ENCODE measurements at regions not wholly inside any gene's neighbourhood (a gene's known extent, or its start where the extent isn't known, plus 50 kb on each side); places are given as distances from the start of the nearest gene placed in this dataset.

- no peak for DNase-seq
- WGBS, 2 donors: 63 to 76% methylated on average over 3 of the region's 3 CpGs
- intact Hi-C loops (cut with DNase I): no loop called here
- Histone ChIP-seq H3K4me1 (peaks cover 0 to 10% (median 0%) of the 10 kb centered on the region in 3 donors), H3K36me3 (no peaks in the 10 kb centered on the region), H3K27ac (no peak overlapping the region), H3K9me3 (no peaks in the 10 kb centered on the region), H3K27me3 (no peaks in the 10 kb centered on the region), H3K4me3 (no peak overlapping the region)
- no peak for TF ChIP-seq POLR2A (IDR thresholded peaks at IDR 0.05)
- TF ChIP-seq CTCF (IDR thresholded peaks at IDR 0.05): no peak
These were observed 127.9 kb upstream of the LIMCH1 start for GRCh38 chr4:41410049-41410448.

GRCh38 chr4:41413670-41414411 is 124.1 kb upstream of the LIMCH1 start:
- Histone ChIP-seq H3K27me3 (no peaks in the 10 kb centered on the region), H3K4me1 (peaks cover 0 to 10% (median 0%) of the 10 kb centered on the region in 3 donors), H3K36me3 (no peaks in the 10 kb centered on the region), H3K27ac (no peak overlapping the region), H3K9me3 (no peaks in the 10 kb centered on the region), H3K4me3 (no peak overlapping the region)
- TF ChIP-seq POLR2A (IDR thresholded peaks at IDR 0.05) (no peak), CTCF (IDR thresholded peaks at IDR 0.05) (no peak)
- WGBS, 2 donors: 46 to 57% methylated on average over 8 of the region's 8 CpGs
- intact Hi-C loops (cut with DNase I): no loop called here
- DNase-seq: no peak

- DNase-seq: no peak
These were observed 123.6 kb upstream of the LIMCH1 start for GRCh38 chr4:41414412-41414779.

GRCh38 chr4:41418444-41418843 is 119.5 kb upstream of the LIMCH1 start:
- Histone ChIP-seq H3K9me3 (no peaks in the 10 kb centered on the region), H3K36me3 (no peaks in the 10 kb centered on the region), H3K4me1 (peaks cover 0 to 7% (median 0%) of the 10 kb centered on the region in 3 donors), H3K4me3 (no peak overlapping the region), H3K27me3 (no peaks in the 10 kb centered on the region), H3K27ac (no peak overlapping the region)
- intact Hi-C loops (cut with DNase I): no loop called here
- DNase-seq: no peak
- 40 to 51% methylated on average over 4 to 7 of the region's 8 CpGs for WGBS, 2 donors
- no peak for TF ChIP-seq POLR2A (IDR thresholded peaks at IDR 0.05)
- TF ChIP-seq CTCF (IDR thresholded peaks at IDR 0.05): no peak

More at GRCh38 chr4:41414412-41414779, 123.6 kb upstream of the LIMCH1 start:
- WGBS, 2 donors: 81 to 82% methylated on average over 6 of the region's 7 CpGs
- Histone ChIP-seq H3K27me3 (no peaks in the 10 kb centered on the region), H3K36me3 (no peaks in the 10 kb centered on the region), H3K27ac (no peak overlapping the region), H3K9me3 (no peaks in the 10 kb centered on the region), H3K4me1 (peaks cover 0 to 10% (median 0%) of the 10 kb centered on the region in 3 donors), H3K4me3 (no peak overlapping the region)
- TF ChIP-seq CTCF (IDR thresholded peaks at IDR 0.05) (no peak), POLR2A (IDR thresholded peaks at IDR 0.05) (no peak)
- intact Hi-C loops (cut with DNase I): no loop called here

GRCh38 chr4:41420541-41420940 is 117.4 kb upstream of the LIMCH1 start:
- WGBS, 2 donors: 68 to 82% methylated on average over 6 of the region's 6 CpGs

More at GRCh38 chr4:41420541-41420940, 117.4 kb upstream of the LIMCH1 start:
- intact Hi-C loops (cut with DNase I): no loop called here
- Histone ChIP-seq H3K36me3 (no peaks in the 10 kb centered on the region), H3K27me3 (no peaks in the 10 kb centered on the region), H3K27ac (no peak overlapping the region), H3K9me3 (no peaks in the 10 kb centered on the region), H3K4me3 (no peak overlapping the region), H3K4me1 (peaks cover 0 to 9% (median 0%) of the 10 kb centered on the region in 3 donors)
- TF ChIP-seq CTCF (IDR thresholded peaks at IDR 0.05): no peak
- no peak for TF ChIP-seq POLR2A (IDR thresholded peaks at IDR 0.05)
- DNase-seq: no peak

All from esophagus squamous epithelium (tissue), 5 donors.